Iris pigment epithelial cell (primary cell): ENCODE measurements at regions not wholly inside any gene's neighbourhood (a gene's known extent, or its start where the extent isn't known, plus 50 kb on each side); places are given as distances from the start of the nearest gene placed in this dataset.

Experiments
- DNase-seq: peaks from one replicate; pipeline ENCODE4 v3.0.0-alpha.2; 2011; ENCODE audit warnings: low read depth

DNA sequence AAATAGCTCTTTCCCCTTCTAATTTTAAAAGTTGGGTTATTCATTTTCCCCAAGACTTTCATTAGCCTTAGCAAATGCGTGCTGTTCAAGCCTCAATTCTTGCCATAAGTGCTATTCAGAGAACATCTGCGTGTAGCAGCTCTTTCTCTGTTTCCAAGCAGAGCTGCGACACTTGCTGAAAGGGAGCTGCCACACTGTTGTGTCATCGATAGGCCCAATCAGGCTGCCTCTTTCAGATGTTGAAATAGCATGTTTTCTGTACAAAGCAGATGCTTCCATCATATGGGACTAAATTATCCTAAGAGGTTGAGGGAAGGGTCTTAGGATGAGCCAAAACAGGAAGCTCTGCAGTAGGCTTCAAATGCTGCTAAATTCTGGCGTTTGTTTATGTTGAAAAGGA, 220.9 kb upstream of the CDC14C start:
- DNase-seq = no peak

DNA sequence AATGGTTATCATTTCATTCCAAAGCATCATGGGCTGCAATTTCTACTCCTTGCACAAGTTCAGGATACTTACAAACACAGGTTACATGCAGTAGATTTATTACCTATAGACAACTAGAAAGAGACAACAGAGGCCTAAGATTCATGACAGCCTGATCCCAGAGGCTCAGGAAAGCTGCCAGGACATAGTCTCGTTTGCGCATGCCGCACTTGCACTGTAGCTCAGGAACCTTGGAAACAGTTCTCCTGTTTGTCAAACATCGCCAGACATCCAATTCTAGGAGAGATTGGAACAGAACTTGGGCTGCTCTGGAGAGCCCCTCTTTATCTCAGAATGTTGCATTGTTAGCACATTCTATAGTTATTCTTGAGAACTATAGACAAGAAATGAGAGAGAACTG, 216.2 kb upstream of the CDC14C start:
- DNase-seq = no peak

DNA sequence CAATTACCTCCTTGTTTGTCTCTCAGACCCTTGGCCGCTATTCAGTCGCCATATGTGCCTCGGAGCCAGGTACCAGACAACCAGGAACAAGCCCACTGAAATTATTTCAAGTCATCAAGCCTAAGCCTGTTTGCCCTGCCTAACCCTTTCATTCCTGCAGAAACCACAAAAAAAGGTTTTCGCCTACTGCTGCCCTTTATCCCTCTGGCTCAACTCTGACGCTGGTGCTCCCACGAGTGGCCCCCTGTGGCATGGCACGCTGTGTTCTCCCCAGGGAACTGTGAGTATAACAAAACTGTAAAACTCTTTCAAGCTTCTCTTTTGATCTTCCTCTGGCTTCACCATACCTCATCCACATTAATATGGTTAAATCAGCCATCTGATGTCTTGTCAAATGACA, 215.7 kb upstream of the CDC14C start:
- DNase-seq = no peak

DNA sequence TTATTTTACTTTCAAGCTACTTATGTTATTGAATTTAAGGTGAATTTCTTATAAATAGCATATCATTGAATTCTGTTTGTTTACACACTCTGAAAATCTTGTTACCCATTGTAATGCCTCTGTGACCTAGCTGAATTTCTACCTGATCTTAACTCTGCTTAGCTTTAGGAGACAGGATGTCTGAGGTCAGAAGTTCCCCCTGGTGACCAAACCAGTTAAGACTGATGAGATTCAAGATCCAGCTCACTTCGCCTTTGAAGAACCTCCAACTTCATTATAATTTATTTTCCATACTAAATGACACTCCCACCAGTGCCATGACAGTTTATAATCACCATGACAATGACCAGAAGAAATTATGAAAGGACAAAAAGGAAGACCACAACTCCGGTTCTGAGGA, 213.4 kb upstream of the CDC14C start:
- no peak for DNase-seq

DNA sequence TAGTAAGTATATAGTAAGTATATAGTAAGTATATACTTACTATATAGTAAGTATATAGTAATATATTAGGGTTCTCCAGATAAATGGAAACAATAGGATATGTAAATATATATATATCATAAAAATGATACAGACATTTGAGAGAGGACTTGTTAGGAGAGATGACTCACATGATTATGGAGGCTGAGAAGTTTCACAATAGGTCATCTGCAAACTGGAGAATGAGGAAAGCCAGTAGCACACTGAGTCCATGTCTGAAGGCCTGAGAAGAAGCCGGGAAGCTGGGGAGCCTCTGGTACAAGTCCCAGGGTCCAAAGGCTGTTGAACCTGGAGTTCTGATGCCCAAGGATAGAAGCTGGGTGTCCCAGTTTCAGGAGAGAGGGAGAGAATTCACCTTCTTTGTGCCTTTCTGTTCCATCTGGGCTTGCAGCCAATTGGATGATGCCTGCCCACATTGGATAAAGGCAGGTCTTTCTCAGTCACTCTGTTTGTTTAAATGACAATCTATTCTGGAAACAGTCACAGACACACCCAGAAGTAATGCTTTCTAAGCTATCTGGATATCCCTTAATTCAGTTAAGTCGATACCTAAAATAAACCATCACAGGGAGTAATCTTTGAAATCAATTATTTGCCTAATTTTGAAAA, 205.5 kb upstream of the CDC14C start:
- DNase-seq = no peak

DNA sequence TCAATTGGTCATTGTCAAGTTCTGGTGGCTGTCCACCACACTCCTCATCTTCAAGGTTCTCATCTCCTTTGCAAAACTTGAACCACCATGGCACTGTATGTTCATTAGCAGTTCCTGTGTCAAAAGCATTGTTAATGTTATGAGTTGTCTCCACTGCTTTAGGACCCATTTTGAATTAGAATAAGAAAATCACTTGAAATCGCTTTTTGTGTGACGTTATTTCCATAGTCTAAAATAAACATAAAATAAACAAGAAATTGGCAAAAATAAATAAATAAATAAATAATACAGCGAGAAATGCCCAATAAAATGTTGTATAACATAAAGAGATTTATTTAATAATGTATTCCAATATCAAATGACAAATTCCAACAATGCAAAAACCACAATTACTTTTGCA, 195.5 kb upstream of the CDC14C start:
- no peak for DNase-seq

DNA sequence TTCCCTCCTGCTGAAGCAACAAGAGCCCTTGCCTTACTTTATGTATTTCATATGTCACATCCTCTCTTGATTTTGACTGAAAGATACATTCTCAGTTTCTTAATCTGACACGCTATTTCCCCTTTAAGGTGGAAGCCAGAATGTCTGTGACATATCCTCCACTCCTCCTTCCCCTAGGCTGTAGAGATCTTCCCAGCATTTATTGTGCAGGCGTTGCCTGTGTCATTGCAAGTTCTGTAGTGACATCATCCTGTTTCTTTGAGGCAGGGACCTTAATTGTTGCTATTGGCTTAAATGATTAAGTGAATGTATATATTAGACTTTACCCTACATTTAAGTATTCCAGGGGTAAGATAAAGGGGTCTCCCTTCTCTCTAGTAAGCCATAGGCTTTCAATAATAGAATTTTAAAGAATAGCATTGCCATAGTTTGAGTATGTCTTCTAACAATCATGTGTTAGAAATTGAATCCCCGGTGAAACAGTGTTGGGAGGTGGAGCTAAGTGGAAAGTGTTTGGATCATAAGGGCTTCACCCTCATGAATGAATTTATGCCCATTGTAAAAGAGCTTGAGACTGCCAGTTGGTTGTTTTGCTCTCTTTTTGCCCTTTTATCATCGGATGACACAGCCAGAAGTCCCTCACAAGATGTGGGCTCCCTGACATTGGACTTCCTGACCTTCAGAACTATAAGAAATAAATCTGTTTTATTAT, 189.5 kb upstream of the CDC14C start:
- DNase-seq = no peak

DNA sequence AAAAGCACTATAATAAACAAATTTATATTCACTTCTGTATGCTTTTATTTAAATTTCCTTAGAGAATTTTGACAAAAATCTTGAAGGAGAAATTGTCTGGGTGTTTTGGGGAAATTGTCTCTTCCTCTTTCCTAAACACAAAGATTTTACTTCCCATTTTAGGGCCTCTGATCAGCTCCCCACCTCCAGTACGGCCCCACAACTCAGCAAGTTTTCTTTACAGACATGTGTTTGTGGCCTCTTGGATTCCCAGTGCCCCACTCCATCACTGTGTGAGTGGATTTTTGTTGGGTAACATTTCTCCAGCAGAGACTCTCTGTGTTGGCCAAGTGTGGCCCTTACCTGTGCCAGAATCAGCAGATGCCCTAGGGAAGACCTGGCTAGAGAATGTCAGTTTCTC, 182.8 kb upstream of the CDC14C start:
- no peak for DNase-seq

DNA sequence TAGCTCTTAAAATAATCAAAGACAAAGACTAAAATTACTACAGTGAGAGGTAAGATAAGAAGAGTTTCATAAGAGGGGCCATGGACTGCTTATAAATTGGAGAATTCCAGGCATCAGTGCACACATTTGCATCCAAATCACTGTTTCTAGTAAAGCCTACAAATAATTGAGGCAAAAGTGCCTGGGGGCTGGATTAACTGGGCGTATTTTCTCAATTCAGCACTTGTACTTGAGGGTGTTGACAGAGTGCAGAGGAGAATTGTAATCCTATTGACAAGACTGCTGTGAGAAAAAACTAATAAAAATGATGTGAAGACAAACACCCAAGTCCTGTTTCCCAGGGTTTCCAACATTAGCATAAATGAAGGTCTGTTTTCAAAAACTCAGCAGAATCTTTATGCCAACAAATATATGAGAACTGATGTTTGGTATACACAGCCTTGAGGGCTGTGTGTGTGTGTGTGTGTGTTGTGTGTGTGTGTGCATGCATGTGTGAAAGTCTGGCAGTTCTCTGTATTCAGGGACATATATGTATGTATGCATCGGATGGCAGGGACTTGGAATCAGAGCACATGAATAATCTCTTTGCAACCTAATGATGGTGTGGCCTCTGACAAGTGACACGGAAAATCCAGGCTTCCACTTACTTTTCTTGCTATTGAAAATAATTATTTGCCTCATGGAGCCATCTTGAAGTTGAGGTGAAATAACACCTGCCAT, 182.1 kb upstream of the CDC14C start:
- no peak for DNase-seq

DNA sequence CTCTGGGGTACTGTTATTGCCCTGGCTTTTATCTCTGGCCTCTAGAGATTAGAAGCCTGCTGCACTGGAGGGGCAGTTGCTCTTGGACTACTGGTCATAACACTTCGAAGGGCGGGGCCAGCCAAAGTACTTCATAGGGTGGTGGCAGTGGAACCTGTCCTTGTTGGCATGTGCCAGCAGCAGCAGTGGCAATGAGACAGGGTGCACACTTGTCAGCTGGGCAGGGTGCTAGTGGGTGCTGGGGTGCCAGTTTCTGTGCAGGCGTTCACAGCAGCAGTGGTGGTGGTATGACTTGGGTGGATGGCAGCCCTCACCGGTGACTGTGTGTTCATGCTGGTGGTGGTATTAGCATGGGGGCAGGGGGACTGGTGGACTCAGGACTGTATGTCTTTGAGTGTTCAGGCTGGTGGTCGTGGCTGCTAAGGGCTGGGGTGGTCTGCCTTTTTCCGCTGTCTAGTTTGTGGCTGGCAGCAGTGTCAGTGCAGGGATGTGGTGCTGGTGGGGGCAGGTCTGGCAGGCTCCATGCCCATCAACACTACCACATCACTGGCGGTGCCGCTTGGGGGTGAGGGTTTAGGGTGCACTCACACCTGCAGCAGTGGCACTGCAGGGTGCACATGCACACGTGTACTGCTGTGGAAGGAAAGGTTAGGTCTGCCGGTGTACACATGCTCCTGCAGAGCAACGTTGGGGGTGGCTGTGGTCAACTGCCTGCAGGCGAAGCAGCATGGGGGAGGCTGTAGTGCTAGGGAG, 176.1 kb upstream of the CDC14C start:
- no peak for DNase-seq

DNA sequence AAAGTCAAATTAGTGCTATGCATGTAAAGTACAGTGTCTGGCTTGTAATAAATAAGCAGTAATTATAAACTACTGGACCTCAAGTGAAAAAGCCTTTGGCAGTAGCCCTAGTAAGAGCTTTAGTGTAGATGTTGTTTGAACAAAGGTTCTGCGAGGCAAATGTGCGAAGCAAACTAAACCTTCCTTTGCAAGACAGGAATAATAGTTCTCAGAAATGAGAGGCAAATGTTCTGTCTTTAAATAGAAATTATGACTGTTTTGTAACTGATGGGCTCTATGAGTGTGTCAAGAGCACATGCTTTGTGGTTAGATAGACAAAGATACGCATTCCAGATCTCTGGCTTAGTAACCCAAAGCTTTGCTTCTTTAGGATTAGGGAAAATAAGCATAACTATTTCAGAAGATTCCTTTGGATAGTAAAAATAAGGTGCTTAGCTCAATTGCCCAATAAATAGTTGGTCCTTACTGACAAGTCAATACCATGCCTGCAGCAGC, 169.2 kb upstream of the CDC14C start:
- no peak for DNase-seq

DNA sequence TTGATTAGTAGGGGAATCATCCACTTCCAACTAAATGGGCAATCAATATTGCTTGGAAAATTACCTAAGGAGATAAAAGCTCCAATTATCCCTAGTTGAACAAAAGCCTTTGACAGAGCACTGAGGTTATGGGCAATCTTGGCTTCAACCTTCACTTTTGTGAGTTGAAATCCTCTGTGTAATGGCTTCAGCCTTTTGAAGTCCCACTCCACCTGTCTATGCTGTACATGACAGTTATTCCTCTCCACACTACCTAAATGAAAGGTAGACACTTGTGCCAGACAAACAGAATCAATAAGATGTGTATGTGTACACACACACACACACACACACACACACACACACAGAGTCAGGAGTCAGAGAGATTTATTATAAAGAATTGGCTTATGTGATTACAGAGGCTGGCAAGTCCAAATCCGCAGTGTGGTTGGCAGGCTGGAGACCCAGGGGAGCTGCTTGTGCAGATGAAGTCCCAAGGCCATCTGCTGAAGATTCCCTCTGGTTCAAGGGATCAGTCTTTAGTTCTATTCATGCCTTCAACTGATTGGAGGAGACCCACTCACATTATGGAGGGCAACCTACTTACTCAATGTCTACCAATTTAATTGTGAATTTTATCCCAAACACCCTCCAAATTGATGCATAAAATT, 164.8 kb upstream of the CDC14C start:
- no peak for DNase-seq

DNA sequence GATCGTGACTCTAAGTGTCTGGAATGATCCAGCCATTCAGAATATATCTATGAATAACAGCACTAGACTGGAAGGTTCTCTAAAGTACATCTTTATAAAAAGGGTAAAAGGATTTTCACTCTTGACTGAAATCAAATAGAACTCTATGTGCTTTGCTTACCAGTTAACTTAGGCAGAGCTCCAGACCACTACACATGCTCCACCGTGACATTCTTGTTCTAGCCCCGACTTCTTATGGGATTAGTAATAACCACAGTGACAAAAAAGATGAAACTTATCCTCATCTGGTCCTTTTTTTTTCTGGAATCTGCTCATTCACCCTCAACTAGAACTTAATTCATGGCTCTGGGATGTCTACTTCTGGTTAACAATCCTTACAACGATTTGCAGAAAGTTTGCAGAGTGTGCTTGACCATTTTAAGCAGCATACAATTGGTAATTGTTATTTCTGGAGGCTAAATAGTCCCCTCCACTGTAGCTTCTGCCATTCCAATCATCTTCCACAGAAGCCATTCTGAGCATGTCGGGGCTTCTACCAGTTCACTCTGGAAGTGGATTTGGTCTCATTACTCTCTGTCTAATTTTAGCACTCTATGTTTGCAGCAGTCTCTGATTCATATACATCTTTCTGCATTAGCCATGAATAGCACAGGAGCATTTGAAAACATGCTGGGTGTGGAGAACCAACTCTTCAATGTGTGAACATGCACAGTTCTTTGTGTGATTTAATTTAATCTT, 163.7 kb upstream of the CDC14C start:
- DNase-seq = peak; percentile 3

DNA sequence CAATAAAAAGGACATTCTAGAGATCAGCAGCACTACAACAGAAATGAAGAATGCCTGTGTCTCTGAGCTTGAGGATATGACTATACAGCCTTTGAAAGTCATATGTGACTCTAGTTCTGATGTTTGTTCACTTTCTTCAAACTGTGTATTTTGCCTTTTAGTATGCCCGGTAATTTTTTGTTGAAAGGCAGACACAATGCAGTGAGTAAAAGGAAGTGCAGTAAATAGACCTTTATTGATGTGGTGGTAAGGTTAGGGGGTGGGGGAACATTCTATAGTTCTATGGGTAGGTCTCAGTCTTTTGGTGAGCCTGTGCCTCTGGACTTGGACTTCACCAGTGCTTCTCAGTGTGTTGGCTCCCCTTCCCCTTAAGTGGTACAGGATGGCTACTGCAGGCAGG, 143.5 kb upstream of the CDC14C start:
- no peak for DNase-seq

DNA sequence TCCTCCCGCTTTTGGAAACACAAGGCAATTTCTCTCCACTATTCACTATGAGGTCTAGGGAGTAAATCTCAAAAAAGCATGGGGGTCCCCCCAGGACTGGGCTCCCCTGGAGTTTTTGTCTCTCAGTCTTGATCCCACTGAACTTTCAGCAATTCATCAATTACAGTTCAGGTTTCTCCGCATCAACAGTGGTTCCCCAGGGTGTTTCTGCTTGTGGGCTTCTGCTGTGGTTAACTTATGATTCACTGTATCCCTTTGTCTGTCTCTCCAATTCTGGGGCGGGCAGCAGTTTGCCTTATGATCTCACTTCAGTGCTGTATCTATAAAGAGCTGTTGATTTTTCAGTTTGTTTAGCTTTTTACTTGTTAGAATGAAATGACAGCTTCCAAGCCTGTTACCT, 142.6 kb upstream of the CDC14C start:
- peak; percentile 1 for DNase-seq

DNA sequence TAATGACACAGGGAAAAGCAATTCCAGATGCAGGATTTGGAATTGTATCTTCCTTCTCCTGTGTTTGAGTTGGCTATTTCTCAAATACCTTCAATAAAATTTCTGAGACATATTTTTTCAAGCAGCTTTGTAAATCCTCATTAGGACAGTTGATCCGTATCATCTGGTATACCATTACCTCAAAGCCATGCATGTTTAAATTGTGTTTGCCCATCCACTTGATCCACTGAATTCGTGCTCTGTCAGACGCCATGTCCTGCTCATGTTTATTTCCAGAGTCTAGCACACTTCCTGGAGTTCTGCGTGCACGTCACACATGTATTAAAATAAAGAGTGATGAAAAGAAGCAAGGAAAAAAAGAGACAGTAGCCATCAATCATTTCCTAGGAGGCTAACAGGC, 141.8 kb upstream of the CDC14C start:
- DNase-seq = no peak

DNA sequence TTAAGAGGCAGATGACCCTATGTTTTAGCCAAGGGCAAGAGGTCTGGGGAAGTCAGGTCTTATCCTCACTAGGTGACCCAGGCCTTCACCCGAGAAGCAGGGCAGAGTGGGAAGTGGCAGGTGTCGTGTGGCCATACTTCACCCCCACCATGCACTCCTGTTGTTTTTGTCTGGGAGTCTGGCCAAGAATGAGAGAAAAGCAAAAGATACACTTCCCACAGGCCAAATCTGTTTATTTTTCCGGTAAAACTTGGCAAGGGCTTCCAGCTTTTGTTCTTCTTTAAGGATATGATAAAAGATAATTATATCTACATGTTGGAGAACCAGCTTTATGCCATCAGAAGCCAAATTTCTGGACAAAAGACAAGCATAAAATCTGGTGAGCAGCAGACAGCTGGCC, 137.4 kb upstream of the CDC14C start:
- DNase-seq = no peak

DNA sequence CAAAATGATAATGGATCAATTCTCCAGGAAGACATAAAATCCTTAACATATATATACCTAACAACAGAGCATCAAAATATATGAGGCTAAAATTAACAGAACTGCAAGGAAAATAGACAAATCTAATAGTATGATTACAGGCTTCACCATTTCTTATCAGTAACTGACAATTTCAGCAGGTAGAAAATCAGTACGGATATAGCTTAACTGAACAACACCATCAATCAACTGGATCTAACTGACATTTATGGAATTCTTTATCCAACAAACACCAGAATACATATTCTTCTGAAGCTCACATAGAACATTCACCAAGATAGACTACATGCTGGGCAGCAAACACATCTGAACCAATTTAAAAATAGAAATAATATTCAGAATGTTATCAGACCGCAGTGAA, 121.1 kb upstream of the CDC14C start:
- no peak for DNase-seq

DNA sequence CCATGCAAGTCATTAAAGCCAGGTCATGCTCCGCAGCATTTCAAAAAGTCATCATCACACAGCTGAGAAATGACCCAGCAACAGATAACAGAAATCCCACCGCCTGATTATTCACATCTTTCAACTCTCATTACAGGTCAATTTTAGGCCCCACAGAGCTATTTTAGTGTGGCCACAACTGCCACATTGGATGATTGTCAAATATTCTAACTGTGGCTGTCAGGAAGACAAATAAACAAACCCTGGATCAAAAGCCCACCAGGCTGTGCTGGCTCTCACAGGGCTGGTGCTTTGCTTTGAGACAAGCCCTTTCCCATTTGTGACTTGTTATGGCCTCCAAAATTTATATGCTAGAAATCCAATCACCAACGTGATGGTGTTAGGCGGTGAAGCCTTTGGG, 117.6 kb upstream of the CDC14C start:
- DNase-seq = no peak

DNA sequence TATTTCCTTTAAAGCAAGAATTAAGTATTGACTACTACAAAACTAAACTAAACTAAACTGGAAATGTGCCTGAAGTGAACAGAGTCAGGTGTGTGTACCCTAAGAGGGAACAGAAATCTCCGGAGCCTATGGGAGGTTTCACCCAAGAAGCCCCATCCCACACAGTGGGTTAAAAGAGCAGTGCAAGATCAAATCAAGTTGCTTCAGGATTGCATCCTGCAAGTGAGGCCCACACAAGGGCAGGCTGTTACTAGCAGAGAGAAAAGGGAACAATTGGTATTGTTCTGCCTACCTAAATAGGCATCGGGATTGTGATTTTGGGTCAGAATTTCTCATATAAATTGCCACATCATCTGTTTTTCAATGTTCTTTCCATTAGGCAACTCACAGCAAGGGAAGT, 113.3 kb upstream of the CDC14C start:
- no peak for DNase-seq

DNA sequence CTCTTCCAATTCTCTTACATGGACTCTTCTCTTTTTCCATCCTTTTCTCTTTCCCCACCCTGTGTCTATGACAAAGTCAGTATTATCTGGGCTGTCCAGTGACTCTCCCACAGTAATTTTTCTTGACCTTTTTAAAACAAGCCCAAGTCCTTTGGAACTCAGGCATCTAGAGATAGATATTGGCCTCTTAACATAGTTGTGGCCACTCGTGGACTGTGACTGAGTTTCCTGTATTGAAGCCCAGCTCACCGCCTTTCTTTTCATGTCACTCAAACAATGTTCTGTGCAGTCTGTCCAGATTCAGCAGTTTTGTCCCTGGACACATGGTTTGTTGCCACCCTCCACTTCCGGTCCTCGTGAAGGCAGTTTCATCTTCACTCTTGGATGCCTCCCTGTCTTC, 110.9 kb upstream of the CDC14C start:
- DNase-seq = no peak
